Adrenal gland (tissue), 5 donors: ENCODE measurements at regions not wholly inside any gene's neighbourhood (a gene's known extent, or its start where the extent isn't known, plus 50 kb on each side); places are given as distances from the start of the nearest gene placed in this dataset.

ENCODE experiments used
- POLR2A ChIP-seq, 2 donors: fragments of 450-650 bp; IDR thresholded peaks; one replicate each; pipeline ENCODE4 v1.6.1; 2017; ENCODE audit warnings: antibody characterized with exemption in 2 of 2, mild to moderate bottlenecking in 2 of 2, moderate library complexity in 1 of 2
- TF ChIP-seq, protein P1 (sequence below), 6 experiments: fragments of 450-650 bp in 4 of 6; fragments of 200-600 bp in 2 of 6; sonication (generic) in 1 of 6; IDR thresholded peaks; 1 replicate in 5 of 6; 2 replicates in 1 of 6; pipeline versions ENCODE4 v1.5.1 to v1.8.0; 2016 to 2021; ENCODE audit warnings: antibody characterized with exemption in 6 of 6, mild to moderate bottlenecking in 2 of 6, moderate library complexity in 1 of 6
- donor health status: DM: no; HTN: no; CAD: no.

DNA sequence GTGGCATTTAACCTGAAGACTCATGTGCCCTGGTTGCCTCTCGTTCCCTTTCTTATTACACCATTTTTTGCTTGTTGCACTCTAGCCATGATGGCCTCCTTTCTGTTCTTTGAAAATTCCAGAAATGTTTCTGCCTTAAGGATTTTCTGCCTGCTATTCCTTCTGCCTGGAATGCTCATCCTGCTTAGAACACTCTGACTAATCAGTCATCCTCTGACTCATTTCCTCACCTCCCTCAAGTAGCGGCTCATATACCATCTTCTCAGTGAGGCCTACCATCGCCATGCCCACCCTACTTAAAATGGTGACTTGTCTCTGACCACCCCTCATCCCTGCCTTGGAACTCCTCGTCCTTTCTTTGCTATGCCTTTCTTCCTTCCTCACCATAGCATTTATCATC lies 68.8 kb downstream of the KIF4B start:
- TF ChIP-seq, protein P1, sequence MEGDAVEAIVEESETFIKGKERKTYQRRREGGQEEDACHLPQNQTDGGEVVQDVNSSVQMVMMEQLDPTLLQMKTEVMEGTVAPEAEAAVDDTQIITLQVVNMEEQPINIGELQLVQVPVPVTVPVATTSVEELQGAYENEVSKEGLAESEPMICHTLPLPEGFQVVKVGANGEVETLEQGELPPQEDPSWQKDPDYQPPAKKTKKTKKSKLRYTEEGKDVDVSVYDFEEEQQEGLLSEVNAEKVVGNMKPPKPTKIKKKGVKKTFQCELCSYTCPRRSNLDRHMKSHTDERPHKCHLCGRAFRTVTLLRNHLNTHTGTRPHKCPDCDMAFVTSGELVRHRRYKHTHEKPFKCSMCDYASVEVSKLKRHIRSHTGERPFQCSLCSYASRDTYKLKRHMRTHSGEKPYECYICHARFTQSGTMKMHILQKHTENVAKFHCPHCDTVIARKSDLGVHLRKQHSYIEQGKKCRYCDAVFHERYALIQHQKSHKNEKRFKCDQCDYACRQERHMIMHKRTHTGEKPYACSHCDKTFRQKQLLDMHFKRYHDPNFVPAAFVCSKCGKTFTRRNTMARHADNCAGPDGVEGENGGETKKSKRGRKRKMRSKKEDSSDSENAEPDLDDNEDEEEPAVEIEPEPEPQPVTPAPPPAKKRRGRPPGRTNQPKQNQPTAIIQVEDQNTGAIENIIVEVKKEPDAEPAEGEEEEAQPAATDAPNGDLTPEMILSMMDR (IDR thresholded peaks at IDR 0.05), result no peak
- TF ChIP-seq POLR2A (IDR thresholded peaks at IDR 0.05), result no peak
